SK-N-MC (cell line): ENCODE measurements at regions not wholly inside any gene's neighbourhood (a gene's known extent, or its start where the extent isn't known, plus 50 kb on each side); places are given as distances from the start of the nearest gene placed in this dataset.

Source experiments
- DNase-seq: peaks from one replicate; pipeline ENCODE4 v3.0.0-alpha.2; 2011; ENCODE audit warnings: low read depth, low spot score
- H3K27ac ChIP-seq: fragments of 200-600 bp; sonication (generic); 2 replicates; pipeline ENCODE4 v1.5.1; 2016; ENCODE audit warnings: mixed run types
- H3K36me3 ChIP-seq: fragments of 200-600 bp; sonication (generic); 2 replicates; pipeline ENCODE4 v1.6.1; 2017; ENCODE audit warnings: antibody characterized with exemption, low read length, mixed read lengths; ENCODE audit not compliant: insufficient read depth
- H3K4me3 ChIP-seq: fragments of 200-600 bp; sonication (generic); 2 replicates; pipeline ENCODE4 v1.5.1; 2016
- H3K9ac ChIP-seq: fragments of 200-600 bp; sonication (generic); 2 replicates; pipeline ENCODE4 v1.8.0; 2017; ENCODE audit warnings: mixed run types, mixed read lengths; ENCODE audit not compliant: insufficient read length
- H3K9me3 ChIP-seq: fragments of 200-600 bp; sonication (generic); 2 replicates; pipeline ENCODE4 v1.6.1; 2017; ENCODE audit warnings: low read depth, mild to moderate bottlenecking, antibody characterized with exemption, low read length, moderate library complexity, mixed read lengths
- EZH2 ChIP-seq: fragments of 200-600 bp; sonication (generic); IDR thresholded peaks from one replicate; pipeline ENCODE4 v1.6.1; 2017; ENCODE audit warnings: antibody characterized with exemption
- FOXP2 ChIP-seq: optimal IDR thresholded peaks from 2 replicates; pipeline ENCODE3; 2011; ENCODE audit warnings: mild to moderate bottlenecking, moderate library complexity; ENCODE audit not compliant: insufficient read depth; ENCODE audit errors: extremely low read length, control extremely low read depth
- POLR2AphosphoS5 ChIP-seq: IDR thresholded peaks from 2 replicates; pipeline ENCODE4 v1.6.1; 2012; ENCODE audit warnings: mild to moderate bottlenecking, low read depth, low read length, borderline replicate concordance

- DNase-seq = no peak
- TF ChIP-seq POLR2AphosphoS5 (no peak), FOXP2 (no peak), EZH2 (no peak)
- H3K27ac ChIP-seq = no peak overlapping the region
- no peaks in the 10 kb centered on the region for H3K36me3 ChIP-seq
- no peaks in the 10 kb centered on the region for H3K9me3 ChIP-seq
- H3K9ac ChIP-seq = no peak overlapping the region
- H3K4me3 ChIP-seq = no peak overlapping the region
Observed at GRCh38 chr5:93096561-93096960, 484.5 kb downstream of the NR2F1-AS1 start.

DNA sequence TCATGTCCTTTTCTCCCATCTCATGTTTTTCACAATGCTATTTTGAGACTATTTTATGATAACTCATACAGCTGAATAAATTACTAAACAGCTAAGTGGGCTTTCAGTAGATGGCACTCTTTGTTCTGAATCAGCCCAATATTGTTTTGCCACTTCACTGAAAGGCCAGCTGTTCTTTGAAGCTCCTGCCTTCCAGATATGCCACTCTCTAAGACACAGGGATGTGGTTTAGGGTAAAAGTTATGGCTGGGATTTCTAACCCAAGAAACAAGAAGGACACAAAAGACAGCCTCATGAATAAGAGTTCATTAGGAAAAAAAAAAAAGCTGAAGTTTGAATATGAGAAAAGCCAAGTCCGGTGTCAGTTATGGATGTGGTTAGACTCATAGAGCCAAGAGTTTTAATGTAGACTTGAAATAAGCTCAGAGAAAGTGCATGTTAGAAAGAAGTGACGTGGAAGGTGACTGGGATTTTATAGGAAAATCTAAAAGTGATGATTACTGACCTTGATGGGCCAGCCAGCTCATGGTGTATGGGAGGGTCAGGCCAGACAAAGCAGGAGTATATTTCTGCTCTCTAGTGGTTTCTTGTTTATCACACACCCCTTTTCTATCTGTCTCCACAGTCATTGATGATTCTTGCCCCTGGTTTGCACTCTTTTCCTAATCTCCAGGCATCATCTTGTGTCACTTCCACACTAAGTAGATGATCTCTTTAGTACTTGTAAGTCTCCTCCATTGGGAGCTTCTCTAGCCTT is 488.5 kb downstream of the NR2F1-AS1 start:
- Histone ChIP-seq H3K9ac (no peak overlapping the region), H3K9me3 (no peaks in the 10 kb centered on the region), H3K27ac (no peak overlapping the region), H3K36me3 (no peaks in the 10 kb centered on the region), H3K4me3 (no peak overlapping the region)
- no peak for DNase-seq
- no peak for TF ChIP-seq POLR2AphosphoS5
- TF ChIP-seq FOXP2 = no peak
- no peak for TF ChIP-seq EZH2

DNA sequence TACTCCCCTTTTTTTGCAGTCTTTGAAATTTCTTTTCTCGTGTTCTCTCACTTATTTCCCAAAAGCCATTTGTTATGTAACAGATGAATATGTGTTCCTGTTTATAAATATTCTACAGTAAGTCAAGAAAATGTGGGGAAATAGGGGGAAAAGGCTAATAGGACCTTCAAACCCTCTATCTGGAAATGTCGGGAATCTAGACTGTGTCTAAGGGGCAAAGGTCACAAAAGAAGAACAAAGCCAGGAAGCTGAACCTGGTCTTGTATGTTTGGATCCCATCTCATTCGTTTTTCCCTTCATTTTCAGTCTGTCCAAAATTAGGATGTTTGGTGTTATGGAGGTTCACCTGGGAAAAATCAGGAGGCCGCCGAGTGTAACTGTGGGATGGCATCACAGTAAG is 490.3 kb downstream of the NR2F1-AS1 start:
- Histone ChIP-seq H3K36me3 (no peaks in the 10 kb centered on the region), H3K4me3 (no peak overlapping the region), H3K27ac (no peak overlapping the region), H3K9me3 (no peaks in the 10 kb centered on the region), H3K9ac (no peak overlapping the region)
- no peak for DNase-seq
- TF ChIP-seq POLR2AphosphoS5 (no peak), EZH2 (no peak), FOXP2 (no peak)

- no peak overlapping the region for H3K27ac ChIP-seq
- no peak overlapping the region for H3K9ac ChIP-seq
- no peak overlapping the region for H3K4me3 ChIP-seq
- DNase-seq = no peak
- no peaks in the 10 kb centered on the region for H3K9me3 ChIP-seq
- TF ChIP-seq EZH2 (no peak), FOXP2 (no peak), POLR2AphosphoS5 (no peak)
- no peaks in the 10 kb centered on the region for H3K36me3 ChIP-seq
Observed at GRCh38 chr5:93088592-93089389, 492.2 kb downstream of the NR2F1-AS1 start.

GRCh38 chr5:93087326-93087725 is 493.7 kb downstream of the NR2F1-AS1 start:
- no peak overlapping the region for H3K4me3 ChIP-seq
- no peaks in the 10 kb centered on the region for H3K9me3 ChIP-seq
- no peak overlapping the region for H3K9ac ChIP-seq
- no peaks in the 10 kb centered on the region for H3K36me3 ChIP-seq
- TF ChIP-seq EZH2 = no peak
- no peak for TF ChIP-seq POLR2AphosphoS5
- TF ChIP-seq FOXP2 = no peak
- no peak for DNase-seq
- H3K27ac ChIP-seq = no peak overlapping the region

- Histone ChIP-seq H3K4me3 (no peak overlapping the region), H3K9ac (no peak overlapping the region), H3K9me3 (no peaks in the 10 kb centered on the region), H3K36me3 (no peaks in the 10 kb centered on the region), H3K27ac (no peak overlapping the region)
- no peak for DNase-seq
- TF ChIP-seq FOXP2 (no peak), EZH2 (no peak), POLR2AphosphoS5 (no peak)
Observed at GRCh38 chr5:93082981-93083380, 498.0 kb downstream of the NR2F1-AS1 start.

- Histone ChIP-seq H3K36me3 (no peaks in the 10 kb centered on the region), H3K27ac (no peak overlapping the region), H3K9me3 (no peaks in the 10 kb centered on the region), H3K9ac (no peak overlapping the region), H3K4me3 (no peak overlapping the region)
- no peak for DNase-seq
- TF ChIP-seq EZH2 (no peak), FOXP2 (no peak), POLR2AphosphoS5 (no peak)
Observed at GRCh38 chr5:93079046-93079445, 502.0 kb downstream of the NR2F1-AS1 start.
